HFFc6 (cell line): ENCODE measurements at regions not wholly inside any gene's neighbourhood (a gene's known extent, or its start where the extent isn't known, plus 50 kb on each side); places are given as distances from the start of the nearest gene placed in this dataset.

Source experiments
- DNase-seq: peaks from one replicate; pipeline ENCODE4 v3.0.0-alpha.2; 2018
- H3K27ac Mint-ChIP-seq: 2 replicates; pipeline ENCODE4 v1.8.0; 2020; ENCODE audit warnings: mild to moderate bottlenecking, mixed read lengths
- H3K27me3 Mint-ChIP-seq: 2 replicates; pipeline ENCODE4 v1.8.0; 2021; ENCODE audit warnings: mild to moderate bottlenecking, moderate library complexity, mixed read lengths; ENCODE audit not compliant: insufficient read depth
- H3K36me3 Mint-ChIP-seq: 2 replicates; pipeline ENCODE4 v1.8.0; 2021; ENCODE audit warnings: low read depth, mixed read lengths
- H3K4me1 Mint-ChIP-seq: 2 replicates; pipeline ENCODE4 v1.8.0; 2020; ENCODE audit warnings: low read depth, mixed read lengths
- H3K4me3 Mint-ChIP-seq: 2 replicates; pipeline ENCODE4 v1.8.0; 2020; ENCODE audit warnings: mild to moderate bottlenecking, moderate library complexity, mixed read lengths
- H3K9me3 Mint-ChIP-seq: 2 replicates; pipeline ENCODE4 v1.8.0; 2020; ENCODE audit warnings: mild to moderate bottlenecking, mixed read lengths
- TF ChIP-seq, protein P1 (sequence below): fragments of 200-600 bp; sonication (generic); IDR thresholded peaks from 2 replicates; pipeline ENCODE4 v1.5.0; 2021; ENCODE audit warnings: antibody characterized with exemption, mild to moderate bottlenecking

DNA sequence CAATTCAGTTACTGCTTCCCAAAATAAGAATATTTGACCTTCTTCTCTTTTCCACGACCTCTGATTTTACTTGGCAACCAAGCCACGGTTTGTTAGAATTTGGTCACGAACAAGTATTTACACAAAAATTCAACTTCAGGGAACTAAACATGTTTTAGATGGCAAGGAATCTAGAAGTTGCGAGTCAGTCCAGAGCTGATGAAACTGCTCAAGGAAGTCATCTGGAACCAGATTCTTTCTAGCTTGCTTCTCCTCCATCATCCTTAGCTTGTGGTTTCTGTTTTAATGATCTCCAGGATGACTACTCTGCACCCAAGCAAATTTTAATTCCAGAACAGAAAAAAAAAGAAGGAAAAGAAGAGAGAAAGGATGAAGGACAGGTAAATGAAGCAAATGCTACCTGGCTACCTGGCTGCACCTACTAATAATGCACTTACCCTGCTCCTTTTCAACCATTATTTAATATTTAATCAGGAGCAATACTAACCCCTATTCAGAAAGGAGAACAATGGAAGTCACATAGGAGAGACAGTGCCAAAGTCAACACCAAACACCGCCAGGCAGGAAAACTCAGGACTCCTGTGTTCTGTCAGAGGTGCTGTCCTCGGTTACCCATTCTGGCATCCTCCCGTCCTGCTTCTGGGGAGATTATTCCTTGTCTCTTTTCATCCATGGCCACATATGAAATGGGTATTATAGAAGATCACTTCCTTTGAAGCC is 54.2 kb upstream of the RGS7 start:
- H3K27ac Mint-ChIP-seq: peak overlapping the region; percentile 59
- TF ChIP-seq, protein P1, sequence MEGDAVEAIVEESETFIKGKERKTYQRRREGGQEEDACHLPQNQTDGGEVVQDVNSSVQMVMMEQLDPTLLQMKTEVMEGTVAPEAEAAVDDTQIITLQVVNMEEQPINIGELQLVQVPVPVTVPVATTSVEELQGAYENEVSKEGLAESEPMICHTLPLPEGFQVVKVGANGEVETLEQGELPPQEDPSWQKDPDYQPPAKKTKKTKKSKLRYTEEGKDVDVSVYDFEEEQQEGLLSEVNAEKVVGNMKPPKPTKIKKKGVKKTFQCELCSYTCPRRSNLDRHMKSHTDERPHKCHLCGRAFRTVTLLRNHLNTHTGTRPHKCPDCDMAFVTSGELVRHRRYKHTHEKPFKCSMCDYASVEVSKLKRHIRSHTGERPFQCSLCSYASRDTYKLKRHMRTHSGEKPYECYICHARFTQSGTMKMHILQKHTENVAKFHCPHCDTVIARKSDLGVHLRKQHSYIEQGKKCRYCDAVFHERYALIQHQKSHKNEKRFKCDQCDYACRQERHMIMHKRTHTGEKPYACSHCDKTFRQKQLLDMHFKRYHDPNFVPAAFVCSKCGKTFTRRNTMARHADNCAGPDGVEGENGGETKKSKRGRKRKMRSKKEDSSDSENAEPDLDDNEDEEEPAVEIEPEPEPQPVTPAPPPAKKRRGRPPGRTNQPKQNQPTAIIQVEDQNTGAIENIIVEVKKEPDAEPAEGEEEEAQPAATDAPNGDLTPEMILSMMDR: no peak
- 0 out of 2 replicates have a peak, but pooled peaks cover 4% of the 10 kb centered on the region for H3K9me3 Mint-ChIP-seq
- peak overlapping the region; percentile 25 for H3K4me3 Mint-ChIP-seq
- H3K4me1 Mint-ChIP-seq: peaks cover 67% of the 10 kb centered on the region
- DNase-seq: peak; percentile 71
- peaks cover 18% of the 10 kb centered on the region for H3K36me3 Mint-ChIP-seq
- no peaks in the 10 kb centered on the region; the same call in 1 of the 2 replicates for H3K27me3 Mint-ChIP-seq

DNA sequence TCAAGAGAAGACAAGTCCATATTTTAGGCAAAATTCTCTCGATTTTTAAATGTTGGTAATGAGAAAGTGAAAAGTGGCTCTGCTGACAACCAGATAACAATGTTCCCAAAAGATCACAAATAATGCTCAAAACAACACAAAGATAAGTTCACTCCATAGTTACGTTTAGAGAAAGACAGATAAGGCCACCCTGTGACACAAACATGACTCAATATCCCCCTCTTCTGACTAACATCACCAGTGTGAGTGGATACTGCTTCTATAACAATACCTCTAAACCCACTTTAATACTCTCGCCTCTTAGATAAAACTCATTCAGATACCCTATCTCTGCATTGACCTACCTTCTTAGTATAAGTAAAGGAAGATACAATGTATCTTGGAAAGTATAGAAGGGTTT is 51.2 kb upstream of the RGS7 start:
- Mint-ChIP-seq H3K36me3 (peaks cover 11% of the 10 kb centered on the region), H3K9me3 (0 out of 2 replicates have a peak, but pooled peaks cover 4% of the 10 kb centered on the region), H3K4me3 (no peak overlapping the region), H3K27me3 (peaks cover 5% of the 10 kb centered on the region), H3K27ac (no peak overlapping the region), H3K4me1 (peaks cover 49% of the 10 kb centered on the region)
- TF ChIP-seq, protein P1: peak; percentile 59; the same call in 1 of the 2 replicates
- peak; percentile 31 for DNase-seq
